HG02870 (cell line): ENCODE measurements at regions not wholly inside any gene's neighbourhood (a gene's known extent, or its start where the extent isn't known, plus 50 kb on each side); places are given as distances from the start of the nearest gene placed in this dataset.
"Not testable (repeated sequence)": the region's sequence is repeated elsewhere in the genome, so short reads cannot be mapped to it uniquely, and the experiment has no call there.

Experiments used
- ATAC-seq: cut with Tn5 transposase; IDR thresholded peaks from one replicate; pipeline ENCODE4 v1.9.1; 2021; ENCODE audit warnings: mild to moderate bottlenecking, moderate library complexity; ENCODE audit not compliant: unreplicated experiment

- no peak for ATAC-seq
Observed at GRCh38 chr21:14903172-14903865, 161.5 kb downstream of the NRIP1 start.

GRCh38 chr21:14901482-14901958, 163.3 kb downstream of the NRIP1 start:
- no peak for ATAC-seq

GRCh38 chr21:14900611-14901010, 164.2 kb downstream of the NRIP1 start:
- ATAC-seq: no peak

- ATAC-seq: no peak
Observed at GRCh38 chr21:14900058-14900457, 164.7 kb downstream of the NRIP1 start.

- no peak for ATAC-seq
Observed at GRCh38 chr21:14895792-14896191, 169.0 kb downstream of the NRIP1 start.

- no peak for ATAC-seq
Observed at GRCh38 chr21:14890141-14890540, 174.7 kb downstream of the NRIP1 start.

- ATAC-seq: no peak
Observed at GRCh38 chr21:14889080-14889810, 175.6 kb downstream of the NRIP1 start.

- no peak for ATAC-seq
Observed at GRCh38 chr21:14888202-14888601, 176.6 kb downstream of the NRIP1 start.

GRCh38 chr21:14886001-14886400, 178.8 kb downstream of the NRIP1 start:
- no peak for ATAC-seq

GRCh38 chr21:14883351-14883750, 181.4 kb downstream of the NRIP1 start:
- ATAC-seq: no peak

GRCh38 chr21:14882545-14882944, 182.3 kb downstream of the NRIP1 start:
- ATAC-seq: not testable (repeated sequence)

GRCh38 chr21:14881863-14882499, 182.8 kb downstream of the NRIP1 start:
- ATAC-seq: no peak

GRCh38 chr21:14880922-14881321, 183.9 kb downstream of the NRIP1 start:
- no peak for ATAC-seq

GRCh38 chr21:14879458-14879857, 185.3 kb downstream of the NRIP1 start:
- no peak for ATAC-seq

GRCh38 chr21:14878971-14879370, 185.8 kb downstream of the NRIP1 start:
- ATAC-seq: no peak

GRCh38 chr21:14877581-14878228, 187.1 kb downstream of the NRIP1 start:
- no peak for ATAC-seq

- ATAC-seq: no peak
Observed at GRCh38 chr21:14876524-14876840, 188.3 kb downstream of the NRIP1 start.

GRCh38 chr21:14875704-14876523, 188.9 kb downstream of the NRIP1 start:
- ATAC-seq: peak; percentile 68

- no peak for ATAC-seq
Observed at GRCh38 chr21:14875186-14875585, 189.6 kb downstream of the NRIP1 start.

- ATAC-seq: no peak
Observed at GRCh38 chr21:14874379-14874778, 190.4 kb downstream of the NRIP1 start.

- no peak for ATAC-seq
Observed at GRCh38 chr21:14871861-14872260, 192.9 kb downstream of the NRIP1 start.
